Astrocyte of the spinal cord (primary cell): ENCODE measurements at regions not wholly inside any gene's neighbourhood (a gene's known extent, or its start where the extent isn't known, plus 50 kb on each side); places are given as distances from the start of the nearest gene placed in this dataset.

Experiments
- DNase-seq: peaks from one replicate; pipeline ENCODE4 v3.0.0; 2011; ENCODE audit warnings: low read depth, low spot score
- H3K4me3 ChIP-seq: 2 replicates; pipeline ENCODE4 v1.5.1; 2011; ENCODE audit warnings: low read depth, mild to moderate bottlenecking, low read length, moderate library complexity
- in situ Hi-C: cut with HindIII; loops from 2 replicates; pipeline ENCODE4 v1.10.0; 2017; ENCODE audit warnings: low sequenced_read_pairs
- TF ChIP-seq, protein P1 (sequence below): IDR thresholded peaks from 2 replicates; pipeline ENCODE4 v1.5.1; 2012; ENCODE audit warnings: low read depth, mild to moderate bottlenecking, low read length, inconsistent platforms

GRCh38 chr3:66625505-66626216 lies 124.8 kb upstream of the LRIG1 start:
- in situ Hi-C loops = no loop called here
- TF ChIP-seq, protein P1, sequence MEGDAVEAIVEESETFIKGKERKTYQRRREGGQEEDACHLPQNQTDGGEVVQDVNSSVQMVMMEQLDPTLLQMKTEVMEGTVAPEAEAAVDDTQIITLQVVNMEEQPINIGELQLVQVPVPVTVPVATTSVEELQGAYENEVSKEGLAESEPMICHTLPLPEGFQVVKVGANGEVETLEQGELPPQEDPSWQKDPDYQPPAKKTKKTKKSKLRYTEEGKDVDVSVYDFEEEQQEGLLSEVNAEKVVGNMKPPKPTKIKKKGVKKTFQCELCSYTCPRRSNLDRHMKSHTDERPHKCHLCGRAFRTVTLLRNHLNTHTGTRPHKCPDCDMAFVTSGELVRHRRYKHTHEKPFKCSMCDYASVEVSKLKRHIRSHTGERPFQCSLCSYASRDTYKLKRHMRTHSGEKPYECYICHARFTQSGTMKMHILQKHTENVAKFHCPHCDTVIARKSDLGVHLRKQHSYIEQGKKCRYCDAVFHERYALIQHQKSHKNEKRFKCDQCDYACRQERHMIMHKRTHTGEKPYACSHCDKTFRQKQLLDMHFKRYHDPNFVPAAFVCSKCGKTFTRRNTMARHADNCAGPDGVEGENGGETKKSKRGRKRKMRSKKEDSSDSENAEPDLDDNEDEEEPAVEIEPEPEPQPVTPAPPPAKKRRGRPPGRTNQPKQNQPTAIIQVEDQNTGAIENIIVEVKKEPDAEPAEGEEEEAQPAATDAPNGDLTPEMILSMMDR = no peak
- H3K4me3 ChIP-seq = no peak overlapping the region
- no peak for DNase-seq

DNA sequence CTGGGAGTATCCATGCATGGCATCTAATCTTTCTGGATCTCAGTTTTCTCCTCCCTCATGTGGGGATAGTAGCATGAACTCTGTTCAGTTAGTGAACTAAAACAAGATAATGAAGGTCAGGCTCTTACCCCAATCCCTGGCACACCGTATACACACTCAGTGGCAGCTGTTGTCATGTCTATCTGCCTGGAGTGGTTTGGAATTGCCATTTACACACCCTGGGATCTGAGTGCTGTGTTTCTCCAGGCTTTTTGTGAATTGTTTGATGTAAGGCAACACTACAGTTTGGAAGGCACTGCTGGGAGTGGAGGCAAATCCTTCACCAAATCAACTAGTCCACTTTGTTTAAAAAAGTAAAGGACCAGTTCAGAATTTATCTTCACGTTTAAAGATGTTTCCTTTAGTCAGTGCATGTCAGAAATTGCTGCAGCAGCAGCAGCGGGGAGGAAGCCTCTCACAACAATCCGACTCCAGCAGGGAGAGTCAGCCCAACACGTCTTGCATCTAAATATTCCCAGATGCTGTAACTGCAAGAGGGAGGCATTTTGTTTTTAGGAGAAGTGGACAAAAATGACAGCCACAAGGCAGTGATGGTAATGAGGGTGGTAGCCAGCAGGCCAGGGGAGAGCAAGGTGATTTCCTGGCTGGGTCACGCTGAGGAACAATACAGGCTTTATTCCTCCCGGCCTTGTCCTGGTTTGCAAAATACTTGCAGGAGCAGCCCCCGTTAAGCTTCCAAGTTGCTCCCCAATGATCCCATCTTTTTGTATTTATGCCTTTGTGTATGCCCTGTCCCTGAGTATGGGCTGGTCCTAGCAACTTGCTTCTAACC lies 128.5 kb upstream of the LRIG1 start:
- in situ Hi-C loops = no loop called here

GRCh38 chr3:66629982-66630368 lies 129.2 kb upstream of the LRIG1 start:
- no peak overlapping the region for H3K4me3 ChIP-seq
- TF ChIP-seq, protein P1 = no peak
- in situ Hi-C loops = no loop called here
- DNase-seq = no peak

More for the DNA sequence above, 128.5 kb upstream of the LRIG1 start:
- DNase-seq = no peak
- H3K4me3 ChIP-seq = no peak overlapping the region
- TF ChIP-seq, protein P1 = no peak

DNA sequence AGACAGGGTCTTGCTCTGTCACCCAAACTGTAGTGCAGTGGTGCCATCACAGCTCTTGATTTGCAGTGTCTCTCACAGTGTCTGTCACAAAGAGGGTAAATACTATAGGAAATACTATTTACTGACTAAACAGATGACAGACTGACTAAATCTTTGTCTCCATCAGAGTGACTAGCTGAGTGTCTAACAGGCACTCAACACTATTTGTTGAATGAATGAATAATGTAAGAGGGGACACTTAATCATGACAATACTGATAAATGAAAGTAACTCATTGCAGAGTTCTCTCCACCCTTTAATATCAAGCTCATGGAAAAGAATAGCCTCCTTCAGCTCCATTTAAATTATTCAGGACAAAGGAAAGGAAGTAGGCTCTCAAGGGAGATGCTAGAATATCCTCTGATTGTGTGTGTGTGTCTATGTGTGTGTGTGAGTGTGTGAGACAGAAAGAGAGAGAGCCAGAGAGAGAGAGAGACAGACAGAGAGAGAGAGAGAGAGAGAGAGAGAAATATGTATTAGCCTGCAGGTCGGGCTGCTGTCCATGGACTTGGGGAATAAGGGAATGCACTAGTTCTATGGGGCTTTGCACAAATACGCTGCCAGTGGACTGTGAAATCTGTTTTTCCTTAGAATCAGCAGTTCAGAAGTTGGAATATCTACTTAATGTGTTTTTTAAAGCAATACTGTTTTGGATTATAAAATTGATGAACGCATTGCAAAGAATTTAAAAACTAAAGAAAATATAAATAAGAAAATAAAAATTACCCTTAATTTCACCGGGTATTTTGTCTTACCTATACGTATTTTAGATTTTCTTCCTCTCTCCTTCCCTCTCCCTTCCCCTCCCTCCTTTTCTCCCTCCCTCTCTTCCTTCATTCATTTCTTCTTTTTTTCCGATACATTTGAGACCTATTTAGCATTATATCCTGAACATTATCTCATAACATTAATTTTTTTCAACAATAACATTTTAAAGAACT lies 132.9 kb upstream of the LRIG1 start:
- no peak overlapping the region for H3K4me3 ChIP-seq
- in situ Hi-C loops = no loop called here
- TF ChIP-seq, protein P1 = no peak
- DNase-seq = no peak

- no peak overlapping the region for H3K4me3 ChIP-seq
- in situ Hi-C loops = no loop called here
- DNase-seq = no peak
- TF ChIP-seq, protein P1 = no peak
Observed at GRCh38 chr3:66638717-66639116, 137.9 kb upstream of the LRIG1 start.

DNA sequence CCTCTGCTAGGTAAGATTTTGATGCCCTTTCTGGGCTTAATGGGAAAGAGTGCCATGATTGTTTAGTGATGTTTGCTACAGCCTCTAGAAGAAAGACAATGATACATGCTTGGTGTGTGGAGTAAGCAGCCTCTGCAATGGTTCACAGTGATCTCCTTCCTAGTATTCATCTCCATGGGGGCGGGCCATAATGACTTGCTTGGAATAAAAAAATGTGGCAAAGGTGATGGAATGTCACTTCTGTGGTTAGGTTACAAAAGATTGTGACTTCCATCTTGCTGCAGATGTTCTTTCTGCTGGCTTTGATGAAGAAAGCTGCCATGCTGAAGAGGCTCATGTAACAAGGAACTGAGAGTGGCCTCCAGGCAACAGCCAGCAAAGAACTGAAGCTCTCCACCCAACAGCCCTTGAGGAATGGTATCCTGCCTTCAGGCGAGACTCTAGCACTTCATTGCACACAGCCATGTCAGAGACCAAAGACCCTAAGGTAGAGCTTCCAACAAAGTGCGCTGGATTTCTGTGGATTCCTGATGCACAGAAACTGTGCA lies 139.1 kb upstream of the LRIG1 start:
- TF ChIP-seq, protein P1 = no peak
- H3K4me3 ChIP-seq = no peak overlapping the region
- in situ Hi-C loops = no loop called here
- DNase-seq = no peak
